Endodermal cell (in vitro differentiated cells): ENCODE measurements at regions not wholly inside any gene's neighbourhood (a gene's known extent, or its start where the extent isn't known, plus 50 kb on each side); places are given as distances from the start of the nearest gene placed in this dataset.
"Not testable (repeated sequence)": the region's sequence is repeated elsewhere in the genome, so short reads cannot be mapped to it uniquely, and the experiment has no call there.

ENCODE experiments used
- DNase-seq: peaks from one replicate; pipeline ENCODE4 v3.0.0-alpha.2; 2017
- H3K27ac ChIP-seq: 2 replicates; pipeline ENCODE4 v1.5.1; 2013; ENCODE audit warnings: mild to moderate bottlenecking, low read depth, low read length, moderate library complexity
- H3K27me3 ChIP-seq: 2 replicates; pipeline ENCODE4 v1.6.1; 2013; ENCODE audit warnings: mild to moderate bottlenecking, low read length, moderate library complexity; ENCODE audit not compliant: insufficient read depth, control insufficient read depth, poor library complexity, severe bottlenecking
- H3K36me3 ChIP-seq: 2 replicates; pipeline ENCODE4 v1.7.0; 2013; ENCODE audit warnings: mild to moderate bottlenecking, low read length, moderate library complexity; ENCODE audit not compliant: control insufficient read depth, insufficient read depth
- H3K4me1 ChIP-seq: one replicate; pipeline ENCODE4 v1.7.0; 2013; ENCODE audit warnings: low read length; ENCODE audit not compliant: control insufficient read depth, insufficient read depth
- H3K4me3 ChIP-seq: 2 replicates; pipeline ENCODE4 v1.5.1; 2013; ENCODE audit warnings: mild to moderate bottlenecking, low read length, moderate library complexity
- H3K9ac ChIP-seq: 2 replicates; pipeline ENCODE4 v1.6.1; 2013; ENCODE audit warnings: mild to moderate bottlenecking, low read length, moderate library complexity; ENCODE audit not compliant: poor library complexity, severe bottlenecking; ENCODE audit errors: extremely low read depth
- H3K9me3 ChIP-seq: 2 replicates; pipeline ENCODE4 v1.6.1; 2013; ENCODE audit warnings: mild to moderate bottlenecking, low read length, moderate library complexity; ENCODE audit not compliant: control insufficient read depth
- H3K27ac Mint-ChIP-seq: 2 replicates; pipeline ENCODE4 v1.8.0; 2020; ENCODE audit warnings: mixed read lengths
- H3K27me3 Mint-ChIP-seq: 2 replicates; pipeline ENCODE4 v1.8.0; 2021; ENCODE audit warnings: mild to moderate bottlenecking, mixed read lengths; ENCODE audit not compliant: insufficient read depth
- H3K36me3 Mint-ChIP-seq: 2 replicates; pipeline ENCODE4 v1.8.0; 2020; ENCODE audit warnings: low read depth, mixed read lengths
- H3K4me1 Mint-ChIP-seq: 2 replicates; pipeline ENCODE4 v1.8.0; 2020; ENCODE audit warnings: mixed read lengths
- H3K4me3 Mint-ChIP-seq: 2 replicates; pipeline ENCODE4 v1.8.0; 2020; ENCODE audit warnings: mild to moderate bottlenecking, moderate library complexity, mixed read lengths
- H3K9me3 Mint-ChIP-seq: 2 replicates; pipeline ENCODE4 v1.8.0; 2020; ENCODE audit warnings: mild to moderate bottlenecking, mixed read lengths
- WGBS, 2 experiments: methylation state at CpG; one replicate each; pipeline versions ENCODE4 v1.1.5 to v1.1.7; 2013; ENCODE audit warnings: missing lambda C conversion rate in 2 of 2, mixed read lengths in 1 of 2; ENCODE audit not compliant: insufficient coverage in 1 of 2, insufficient read length in 1 of 2; 5-methylcytosine and 5-hydroxymethylcytosine counted together
- TF ChIP-seq, protein P1 (sequence below): fragments of 200-600 bp; sonication (generic); conservative IDR thresholded peaks from 2 replicates; pipeline ENCODE4 v1.5.0; 2021; ENCODE audit warnings: antibody characterized with exemption, mild to moderate bottlenecking

DNA sequence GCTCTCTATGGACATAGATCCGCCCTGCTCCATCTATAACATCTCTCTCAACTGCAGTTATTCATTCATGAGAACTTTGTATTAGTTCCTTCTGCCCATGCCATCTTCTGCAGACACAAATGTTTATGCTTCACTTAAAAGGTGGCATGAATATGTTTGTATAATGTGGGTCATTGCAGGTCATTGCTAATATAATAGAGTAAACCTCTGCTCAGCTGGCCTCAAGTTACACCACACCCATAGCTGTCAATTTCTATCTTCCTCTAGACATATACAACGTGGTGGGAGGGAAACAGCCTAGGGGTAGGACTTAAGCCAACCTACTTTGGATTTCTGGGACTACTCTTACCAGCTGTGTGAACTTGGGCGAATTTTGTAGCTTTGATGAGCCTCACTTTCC, 129.8 kb downstream of the ATXN3L start:
- Histone ChIP-seq H3K4me1 (no peaks in the 10 kb centered on the region), H3K36me3 (no peaks in the 10 kb centered on the region), H3K9ac (no peak overlapping the region), H3K27ac (no peak overlapping the region), H3K9me3 (no peaks in the 10 kb centered on the region), H3K4me3 (no peak overlapping the region), H3K27me3 (no peaks in the 10 kb centered on the region)
- Mint-ChIP-seq H3K27ac (no peak overlapping the region), H3K4me1 (no peaks in the 10 kb centered on the region), H3K4me3 (no peak overlapping the region), H3K27me3 (no peaks in the 10 kb centered on the region), H3K9me3 (peaks cover 42% of the 10 kb centered on the region), H3K36me3 (no peaks in the 10 kb centered on the region)
- DNase-seq = no peak
- 89% methylated on average over 3 of the region's 3 CpGs; no CpG with 5 or more reads in 1 of the 2 experiments for WGBS, 2 experiments
- TF ChIP-seq, protein P1, sequence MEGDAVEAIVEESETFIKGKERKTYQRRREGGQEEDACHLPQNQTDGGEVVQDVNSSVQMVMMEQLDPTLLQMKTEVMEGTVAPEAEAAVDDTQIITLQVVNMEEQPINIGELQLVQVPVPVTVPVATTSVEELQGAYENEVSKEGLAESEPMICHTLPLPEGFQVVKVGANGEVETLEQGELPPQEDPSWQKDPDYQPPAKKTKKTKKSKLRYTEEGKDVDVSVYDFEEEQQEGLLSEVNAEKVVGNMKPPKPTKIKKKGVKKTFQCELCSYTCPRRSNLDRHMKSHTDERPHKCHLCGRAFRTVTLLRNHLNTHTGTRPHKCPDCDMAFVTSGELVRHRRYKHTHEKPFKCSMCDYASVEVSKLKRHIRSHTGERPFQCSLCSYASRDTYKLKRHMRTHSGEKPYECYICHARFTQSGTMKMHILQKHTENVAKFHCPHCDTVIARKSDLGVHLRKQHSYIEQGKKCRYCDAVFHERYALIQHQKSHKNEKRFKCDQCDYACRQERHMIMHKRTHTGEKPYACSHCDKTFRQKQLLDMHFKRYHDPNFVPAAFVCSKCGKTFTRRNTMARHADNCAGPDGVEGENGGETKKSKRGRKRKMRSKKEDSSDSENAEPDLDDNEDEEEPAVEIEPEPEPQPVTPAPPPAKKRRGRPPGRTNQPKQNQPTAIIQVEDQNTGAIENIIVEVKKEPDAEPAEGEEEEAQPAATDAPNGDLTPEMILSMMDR = no peak

DNA sequence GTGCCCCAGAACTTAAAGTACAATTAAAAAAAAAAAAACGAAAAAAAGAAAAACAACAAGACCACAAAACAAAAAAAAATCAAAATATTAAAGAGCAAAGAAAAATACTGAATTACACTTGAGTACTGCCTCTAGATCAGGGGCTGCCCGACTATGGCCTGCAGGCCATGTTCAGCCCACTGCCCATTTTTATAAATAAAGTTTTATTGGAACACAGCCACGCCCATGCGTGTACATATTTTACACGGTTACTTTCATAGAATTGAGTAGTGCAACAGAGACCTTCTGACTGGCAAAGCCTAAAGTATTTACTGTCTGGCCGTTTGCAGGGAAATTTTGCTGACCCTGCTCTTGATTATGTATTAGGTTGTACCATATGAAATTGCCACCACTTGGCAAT, 130.5 kb downstream of the ATXN3L start:
- Histone ChIP-seq H3K4me1 (no peaks in the 10 kb centered on the region), H3K27me3 (no peaks in the 10 kb centered on the region), H3K27ac (no peak overlapping the region), H3K36me3 (no peaks in the 10 kb centered on the region), H3K9ac (no peak overlapping the region), H3K9me3 (no peaks in the 10 kb centered on the region), H3K4me3 (no peak overlapping the region)
- Mint-ChIP-seq H3K4me3 (no peak overlapping the region), H3K9me3 (peaks cover 48% of the 10 kb centered on the region), H3K4me1 (no peaks in the 10 kb centered on the region), H3K27me3 (no peaks in the 10 kb centered on the region), H3K36me3 (no peaks in the 10 kb centered on the region), H3K27ac (no peak overlapping the region)
- TF ChIP-seq, protein P1 = no peak
- DNase-seq = no peak
- WGBS, 2 experiments = 93 to 100% methylated on average over 3 to 5 of the region's 6 CpGs

- H3K9me3 ChIP-seq = no peaks in the 10 kb centered on the region
- H3K9ac ChIP-seq = no peak overlapping the region
- no peaks in the 10 kb centered on the region for H3K36me3 ChIP-seq
- no peaks in the 10 kb centered on the region for H3K27me3 Mint-ChIP-seq
- 80 to 96% methylated on average over 1 to 4 of the region's 5 CpGs for WGBS, 2 experiments
- DNase-seq = no peak
- no peaks in the 10 kb centered on the region for H3K4me1 Mint-ChIP-seq
- H3K4me1 ChIP-seq = no peaks in the 10 kb centered on the region
- no peak overlapping the region for H3K27ac ChIP-seq
- no peaks in the 10 kb centered on the region for H3K36me3 Mint-ChIP-seq
- no peak overlapping the region for H3K27ac Mint-ChIP-seq
- H3K9me3 Mint-ChIP-seq = peaks cover 54% of the 10 kb centered on the region
- TF ChIP-seq, protein P1 = no peak
- no peaks in the 10 kb centered on the region for H3K27me3 ChIP-seq
- no peak overlapping the region for H3K4me3 ChIP-seq
- no peak overlapping the region for H3K4me3 Mint-ChIP-seq
Observed at GRCh38 chrX:13188731-13189309, 131.0 kb downstream of the ATXN3L start.

GRCh38 chrX:13186643-13187042, 133.2 kb downstream of the ATXN3L start:
- H3K27me3 ChIP-seq, H3K36me3 Mint-ChIP-seq, H3K4me3 ChIP-seq, H3K9ac ChIP-seq, H3K27me3 Mint-ChIP-seq, H3K27ac Mint-ChIP-seq, DNase-seq, H3K4me1 ChIP-seq, H3K36me3 ChIP-seq, H3K4me1 Mint-ChIP-seq, H3K27ac ChIP-seq, H3K4me3 Mint-ChIP-seq, H3K9me3 ChIP-seq: not testable (repeated sequence)
- 92% methylated on average over 2 of the region's 3 CpGs; no CpG with 5 or more reads in 1 of the 2 experiments for WGBS, 2 experiments
- peaks cover 65% of the 10 kb centered on the region for H3K9me3 Mint-ChIP-seq
